A549 (cell line): ENCODE measurements at regions not wholly inside any gene's neighbourhood (a gene's known extent, or its start where the extent isn't known, plus 50 kb on each side); places are given as distances from the start of the nearest gene placed in this dataset.

Source experiments
- CHD2 ChIP-seq: fragments of 150-350 bp; IDR thresholded peaks from 2 replicates; pipeline ENCODE4 v1.6.1; 2014; ENCODE audit warnings: low read length; ENCODE audit not compliant: partially characterized antibody
- JUNB ChIP-seq: fragments of >200 bp; sonication (Bioruptor Twin); formaldehyde crosslinking; IDR thresholded peaks from 2 replicates; pipeline ENCODE4 v1.6.1; 2016
- MAX ChIP-seq: IDR thresholded peaks from 2 replicates; pipeline ENCODE4 v1.6.1; 2012
- MAZ ChIP-seq: fragments of 150-350 bp; IDR thresholded peaks from 2 replicates; pipeline ENCODE4 v1.6.1; 2014; ENCODE audit warnings: antibody characterized with exemption, low read depth, low read length, borderline replicate concordance
- MYC ChIP-seq: IDR thresholded peaks from 2 replicates; pipeline ENCODE4 v1.6.1; 2012; ENCODE audit warnings: mild to moderate bottlenecking, inconsistent platforms, low read length, improper control_type of control experiment, borderline replicate concordance
- NPAS2 ChIP-seq: fragments of 250-450 bp; sonication (Bioruptor Pico); IDR thresholded peaks from 2 replicates; pipeline ENCODE4 v1.8.0; 2022; ENCODE audit warnings: mild to moderate bottlenecking, moderate library complexity, borderline replicate concordance
- POLR2A ChIP-seq: IDR thresholded peaks from 2 replicates; pipeline ENCODE4 v1.6.1; 2012; ENCODE audit warnings: mild to moderate bottlenecking, low read length
- RFX5 ChIP-seq: fragments of 450-650 bp; IDR thresholded peaks from 2 replicates; pipeline ENCODE4 v1.7.1; 2014; ENCODE audit warnings: antibody characterized with exemption, mild to moderate bottlenecking, moderate library complexity
- TFCP2L1 ChIP-seq: fragments of 250-450 bp; sonication (Bioruptor Pico); IDR thresholded peaks from 2 replicates; pipeline ENCODE4 v1.5.0; 2021; ENCODE audit warnings: mild to moderate bottlenecking
- TF ChIP-seq, protein P1 (sequence below): fragments of >200 bp; sonication (Bioruptor Twin); formaldehyde crosslinking; IDR thresholded peaks from 3 replicates; pipeline ENCODE4 v1.5.1; 2016

DNA sequence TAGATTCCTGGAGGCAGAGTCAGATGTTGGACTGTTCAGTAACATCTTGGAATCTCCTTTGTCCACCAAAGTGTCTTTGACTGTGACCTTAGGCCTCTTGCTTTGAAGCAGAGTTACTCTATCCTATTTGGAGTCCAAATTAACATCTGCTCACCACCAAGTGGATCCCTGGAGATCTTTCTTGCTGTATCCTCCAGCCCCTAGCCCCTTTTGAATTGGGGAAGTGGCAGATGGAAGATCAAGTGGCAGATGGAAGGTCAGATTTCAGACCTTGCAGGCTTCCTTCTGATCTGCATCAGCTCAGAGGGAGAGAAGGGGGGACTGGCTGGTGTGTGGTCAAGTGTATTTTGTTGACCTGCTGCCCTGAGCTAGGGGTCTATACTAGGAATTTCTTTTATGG lies 125.0 kb upstream of the ROPN1 start:
- TF ChIP-seq, protein P1, sequence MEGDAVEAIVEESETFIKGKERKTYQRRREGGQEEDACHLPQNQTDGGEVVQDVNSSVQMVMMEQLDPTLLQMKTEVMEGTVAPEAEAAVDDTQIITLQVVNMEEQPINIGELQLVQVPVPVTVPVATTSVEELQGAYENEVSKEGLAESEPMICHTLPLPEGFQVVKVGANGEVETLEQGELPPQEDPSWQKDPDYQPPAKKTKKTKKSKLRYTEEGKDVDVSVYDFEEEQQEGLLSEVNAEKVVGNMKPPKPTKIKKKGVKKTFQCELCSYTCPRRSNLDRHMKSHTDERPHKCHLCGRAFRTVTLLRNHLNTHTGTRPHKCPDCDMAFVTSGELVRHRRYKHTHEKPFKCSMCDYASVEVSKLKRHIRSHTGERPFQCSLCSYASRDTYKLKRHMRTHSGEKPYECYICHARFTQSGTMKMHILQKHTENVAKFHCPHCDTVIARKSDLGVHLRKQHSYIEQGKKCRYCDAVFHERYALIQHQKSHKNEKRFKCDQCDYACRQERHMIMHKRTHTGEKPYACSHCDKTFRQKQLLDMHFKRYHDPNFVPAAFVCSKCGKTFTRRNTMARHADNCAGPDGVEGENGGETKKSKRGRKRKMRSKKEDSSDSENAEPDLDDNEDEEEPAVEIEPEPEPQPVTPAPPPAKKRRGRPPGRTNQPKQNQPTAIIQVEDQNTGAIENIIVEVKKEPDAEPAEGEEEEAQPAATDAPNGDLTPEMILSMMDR = no peak
- TF ChIP-seq NPAS2 (CRISPR knock-in tag) = no peak
- no peak for TF ChIP-seq MYC
- no peak for TF ChIP-seq POLR2A
- no peak for TF ChIP-seq TFCP2L1 (CRISPR knock-in tag)
- no peak for TF ChIP-seq MAX
- TF ChIP-seq MAZ = no peak
- no peak for TF ChIP-seq JUNB
- TF ChIP-seq RFX5 = no peak
- no peak for TF ChIP-seq CHD2
